Erythroblast (primary cell): ENCODE measurements at regions not wholly inside any gene's neighbourhood (a gene's known extent, or its start where the extent isn't known, plus 50 kb on each side); places are given as distances from the start of the nearest gene placed in this dataset.
"Not testable (repeated sequence)": the region's sequence is repeated elsewhere in the genome, so short reads cannot be mapped to it uniquely, and the experiment has no call there.

Experiments
- DNase-seq, 2 experiments: peaks; one replicate each; lab custom pipeline; 2025; lab: John Stamatoyannopoulos, UW
- GATA1 ChIP-seq: IDR thresholded peaks from 2 replicates; pipeline ENCODE4 v1.6.1; 2011; ENCODE audit warnings: low read depth, mild to moderate bottlenecking, control low read depth, low read length, moderate library complexity
- POLR2A ChIP-seq: IDR thresholded peaks from 2 replicates; pipeline ENCODE4 v1.6.1; 2011; ENCODE audit warnings: mild to moderate bottlenecking, low read length

DNA sequence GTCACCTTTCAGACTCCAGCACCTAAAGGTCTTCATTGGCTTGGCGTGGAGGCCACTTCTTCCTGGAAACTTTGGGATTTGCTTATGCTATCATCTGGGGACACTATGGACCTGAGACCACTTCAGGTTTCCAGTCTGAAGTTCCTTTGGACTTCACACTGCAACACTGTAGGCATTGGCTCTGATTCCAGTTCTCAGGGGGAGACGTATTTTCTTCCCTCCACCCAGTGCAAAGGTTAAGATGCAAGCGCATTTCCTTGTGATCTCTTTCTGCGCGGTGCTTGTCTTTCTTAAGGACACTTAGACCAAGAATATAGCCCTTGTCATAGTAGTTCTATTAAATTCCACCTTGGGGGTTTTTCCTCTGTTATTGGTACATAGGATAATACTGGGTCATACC, 299.8 kb downstream of the TSHZ3 start:
- TF ChIP-seq GATA1 = no peak
- no peak for TF ChIP-seq POLR2A
- DNase-seq = no peak

DNA sequence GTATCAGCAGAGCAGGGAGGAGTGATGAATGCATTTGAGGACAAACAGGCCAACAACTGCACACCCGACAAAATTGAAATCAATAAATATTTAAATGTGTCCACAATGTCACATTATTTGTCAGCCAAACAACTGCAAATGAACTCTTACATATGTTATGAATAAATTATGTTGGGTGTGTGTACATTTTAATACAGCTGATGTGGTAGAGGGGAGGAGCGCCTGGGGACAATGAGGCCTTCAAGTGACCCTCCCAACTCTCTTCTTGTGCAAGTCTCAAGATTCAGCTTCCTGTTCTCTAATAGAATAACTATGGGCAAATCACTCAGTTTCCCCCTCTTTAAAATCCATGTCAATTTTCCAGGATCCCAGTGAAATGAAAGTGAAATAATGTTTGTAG, 303.2 kb downstream of the TSHZ3 start:
- no peak for DNase-seq
- no peak for TF ChIP-seq POLR2A

DNA sequence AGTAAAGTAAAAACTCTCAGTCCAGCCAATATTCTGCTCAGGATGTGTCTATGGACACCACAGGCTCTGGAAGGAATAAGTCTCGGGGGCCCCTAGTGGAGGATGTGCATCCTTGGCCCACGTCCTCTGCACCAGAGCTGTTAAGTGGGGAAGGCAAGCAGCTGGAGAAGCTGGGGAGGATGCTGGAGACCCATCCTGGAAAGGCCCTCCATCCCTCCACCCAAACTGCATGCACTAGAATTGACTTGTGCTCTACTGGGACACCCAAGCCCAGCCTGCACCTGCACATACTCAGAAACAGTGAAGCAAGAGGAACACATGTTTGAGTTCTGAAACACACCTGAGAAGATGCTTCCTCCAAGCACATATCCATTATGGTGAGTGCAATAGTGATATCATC, 307.8 kb downstream of the TSHZ3 start:
- DNase-seq = no peak
- TF ChIP-seq POLR2A = no peak
- TF ChIP-seq GATA1 = no peak

DNA sequence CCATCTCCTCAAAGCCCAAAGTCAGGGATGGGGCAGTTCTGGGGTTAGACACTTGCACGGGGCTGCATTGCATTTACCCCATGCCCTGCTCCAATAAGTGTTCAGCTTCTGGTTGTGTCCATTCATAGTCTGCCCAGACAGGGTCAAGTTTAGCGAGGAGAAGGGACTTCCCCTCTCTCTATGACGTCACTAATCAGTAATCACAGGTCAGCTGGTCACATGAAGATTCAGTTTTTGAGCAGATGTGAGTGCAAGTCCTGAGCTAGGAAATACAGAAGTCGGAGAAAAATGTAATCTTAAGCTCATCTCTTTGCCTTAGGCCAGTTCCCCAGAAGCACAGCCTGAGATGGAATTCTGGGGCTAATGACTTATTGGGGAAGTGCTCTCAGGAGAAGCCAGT, 310.1 kb downstream of the TSHZ3 start:
- no peak for DNase-seq

DNA sequence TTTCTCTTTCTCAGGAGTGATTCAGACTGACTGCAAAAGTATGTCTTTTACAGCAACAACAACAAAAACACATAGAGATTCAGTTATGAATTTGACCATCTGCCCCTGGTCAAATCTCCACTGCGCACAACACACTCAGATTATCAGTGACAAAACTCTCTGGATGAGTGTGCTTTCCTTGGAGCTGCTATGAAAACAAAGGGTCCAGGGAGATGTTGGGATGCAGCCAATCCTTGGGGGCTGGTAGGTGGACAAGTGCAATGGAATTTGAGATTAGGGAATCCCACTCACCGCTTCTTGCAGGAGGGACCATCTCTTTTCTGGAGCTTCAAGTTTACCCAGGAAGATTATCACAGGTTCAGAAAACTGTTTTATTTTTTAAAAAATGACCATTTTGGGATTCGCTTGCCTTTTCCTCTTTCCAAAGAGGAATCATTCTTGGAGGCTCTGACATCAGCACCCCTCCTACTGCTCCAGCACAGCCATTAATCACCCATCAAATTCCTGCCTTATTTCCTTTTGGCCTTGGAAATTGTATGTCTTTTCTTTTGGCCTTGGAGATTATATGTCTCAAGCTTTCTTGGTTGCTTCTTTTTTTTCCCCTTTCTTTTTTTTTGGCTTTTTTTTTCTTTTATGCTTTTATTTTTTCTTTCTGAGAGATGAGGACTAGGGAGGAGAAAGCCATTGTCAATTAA, 311.8 kb downstream of the TSHZ3 start:
- no peak for DNase-seq
- TF ChIP-seq GATA1 = no peak
- TF ChIP-seq POLR2A = no peak

More for the DNA sequence above, 310.1 kb downstream of the TSHZ3 start:
- TF ChIP-seq GATA1 = no peak
- TF ChIP-seq POLR2A = no peak

DNA sequence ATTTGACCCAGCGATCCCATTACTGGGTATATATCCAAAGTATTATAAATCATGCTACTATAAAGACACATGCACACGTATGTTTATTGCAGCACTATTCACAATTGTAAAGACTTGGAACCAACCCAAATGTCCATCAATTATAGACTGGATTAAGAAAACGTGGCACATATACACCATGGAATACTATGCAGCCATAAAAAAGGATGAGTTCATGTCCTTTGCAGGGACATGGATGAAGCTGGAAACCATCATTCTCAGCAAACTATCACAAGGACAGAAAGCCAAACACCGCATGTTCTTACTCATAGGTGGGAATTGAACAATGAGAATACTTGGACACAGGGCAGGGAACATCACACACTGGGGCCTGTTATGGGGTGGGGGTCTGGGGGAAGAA, 317.8 kb downstream of the TSHZ3 start:
- not testable (repeated sequence) for DNase-seq

DNA sequence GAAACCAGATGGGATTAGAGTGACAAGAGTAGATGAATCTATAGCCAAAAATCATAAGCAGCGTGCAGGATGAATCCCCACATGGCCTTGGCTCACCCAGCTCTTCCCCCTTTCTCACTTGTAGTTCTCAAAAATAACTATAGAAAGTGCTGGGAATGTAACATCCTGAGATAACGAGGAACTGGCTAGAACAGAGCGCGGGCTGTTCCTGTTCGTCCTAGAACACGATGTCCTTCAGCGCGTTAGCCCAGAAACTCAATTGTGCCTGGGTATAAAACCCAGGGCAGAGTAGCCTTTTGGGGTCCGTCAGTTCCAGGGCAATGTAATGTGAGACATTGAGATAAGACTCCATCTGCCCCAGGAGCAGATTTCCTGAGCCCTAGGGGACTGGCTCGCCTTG, 326.2 kb downstream of the TSHZ3 start:
- TF ChIP-seq GATA1 (no peak), POLR2A (no peak)
- no peak for DNase-seq

DNA sequence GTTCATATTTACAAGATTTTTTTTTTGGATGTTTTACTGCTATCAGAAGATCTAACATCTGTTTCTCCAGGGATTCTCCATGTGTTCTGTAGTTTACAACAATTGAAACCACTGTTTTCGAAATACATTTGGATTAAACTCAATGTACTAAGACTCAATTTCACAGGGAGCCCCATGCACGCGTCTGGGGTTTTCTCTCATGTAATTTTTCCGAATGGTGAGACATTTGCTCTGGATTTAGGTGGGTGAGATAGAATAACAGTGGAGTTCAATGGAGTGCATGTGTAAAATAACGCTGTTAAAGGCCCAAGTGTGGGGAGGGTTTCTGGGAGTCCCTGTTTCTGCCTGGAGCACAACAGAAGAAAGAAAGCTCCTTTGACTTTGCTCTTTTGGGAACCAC, 330.3 kb downstream of the TSHZ3 start:
- TF ChIP-seq GATA1 (no peak), POLR2A (no peak)
- DNase-seq = no peak

DNA sequence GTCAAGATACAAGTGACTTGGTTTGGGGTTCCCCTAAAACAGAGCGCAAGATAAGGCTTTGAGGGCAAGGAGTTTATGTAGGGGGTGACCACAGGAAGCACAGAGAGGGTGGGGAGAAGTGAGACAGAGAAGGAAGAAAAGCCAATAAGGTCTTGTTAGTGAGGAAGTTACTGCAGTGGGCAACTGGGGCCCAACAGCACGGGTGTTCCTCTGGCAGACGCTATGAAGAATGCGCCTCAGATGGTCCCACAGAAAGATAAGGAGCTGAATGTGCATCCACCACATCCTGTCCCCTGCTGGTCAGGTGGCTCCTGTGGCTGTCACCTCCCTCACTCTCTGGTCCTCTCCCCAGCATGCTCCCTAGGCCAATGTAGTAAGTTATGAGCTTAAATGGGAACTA, 333.5 kb downstream of the TSHZ3 start:
- TF ChIP-seq POLR2A = no peak
- no peak for TF ChIP-seq GATA1
- no peak for DNase-seq

DNA sequence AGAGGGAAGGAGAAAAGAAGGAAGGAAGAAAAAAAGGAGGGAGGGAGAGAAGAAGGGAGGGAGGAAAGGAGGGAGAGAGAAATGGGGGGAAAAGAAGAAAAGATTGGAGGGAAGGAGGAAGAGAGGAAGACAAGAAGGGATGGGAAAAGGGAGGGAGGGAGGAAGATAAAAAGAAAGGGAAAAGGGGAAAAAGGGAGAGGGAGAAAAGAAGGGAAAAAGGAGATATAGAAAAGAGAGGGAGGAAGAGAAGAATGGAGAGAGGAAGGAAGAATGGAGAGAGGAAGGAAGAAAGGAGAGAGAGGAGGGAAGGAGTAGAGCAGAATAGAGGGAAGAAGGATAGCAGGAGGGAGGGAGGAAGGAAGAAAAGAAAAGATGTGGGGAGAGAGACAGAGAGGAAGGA, 334.6 kb downstream of the TSHZ3 start:
- no peak for DNase-seq
- no peak for TF ChIP-seq POLR2A
- TF ChIP-seq GATA1 = no peak

DNA sequence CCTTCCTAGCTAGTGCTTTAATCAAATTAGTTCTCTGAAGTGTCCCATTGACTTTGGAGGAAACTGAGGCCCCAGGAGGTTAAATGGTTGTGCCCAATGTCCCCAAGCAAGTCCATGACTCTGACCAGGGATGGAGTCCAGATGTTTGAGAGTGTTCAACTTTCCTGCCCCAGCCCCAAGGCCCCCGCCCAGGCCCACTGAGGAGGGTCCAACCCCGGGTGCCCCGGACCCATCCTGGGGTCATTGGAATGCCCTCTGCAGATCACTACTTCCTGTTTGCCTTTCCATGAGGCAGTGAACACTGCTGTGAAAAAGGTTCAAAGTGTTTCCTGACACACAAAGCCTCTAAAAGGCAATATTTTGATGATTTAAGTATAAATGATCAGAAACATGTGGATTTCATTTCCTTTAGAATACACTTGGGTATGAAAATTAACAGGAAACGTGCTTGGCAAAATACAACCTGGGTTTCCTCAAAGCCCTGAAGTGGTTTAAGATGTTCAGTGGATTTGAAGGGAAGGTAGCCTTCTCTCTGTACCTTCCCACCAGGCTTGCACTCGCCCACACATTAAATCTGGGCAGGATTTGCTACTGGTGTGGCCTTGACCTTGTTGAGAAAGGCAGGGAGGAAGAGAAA, 335.7 kb downstream of the TSHZ3 start:
- DNase-seq = no peak
- TF ChIP-seq POLR2A (no peak), GATA1 (no peak)

DNA sequence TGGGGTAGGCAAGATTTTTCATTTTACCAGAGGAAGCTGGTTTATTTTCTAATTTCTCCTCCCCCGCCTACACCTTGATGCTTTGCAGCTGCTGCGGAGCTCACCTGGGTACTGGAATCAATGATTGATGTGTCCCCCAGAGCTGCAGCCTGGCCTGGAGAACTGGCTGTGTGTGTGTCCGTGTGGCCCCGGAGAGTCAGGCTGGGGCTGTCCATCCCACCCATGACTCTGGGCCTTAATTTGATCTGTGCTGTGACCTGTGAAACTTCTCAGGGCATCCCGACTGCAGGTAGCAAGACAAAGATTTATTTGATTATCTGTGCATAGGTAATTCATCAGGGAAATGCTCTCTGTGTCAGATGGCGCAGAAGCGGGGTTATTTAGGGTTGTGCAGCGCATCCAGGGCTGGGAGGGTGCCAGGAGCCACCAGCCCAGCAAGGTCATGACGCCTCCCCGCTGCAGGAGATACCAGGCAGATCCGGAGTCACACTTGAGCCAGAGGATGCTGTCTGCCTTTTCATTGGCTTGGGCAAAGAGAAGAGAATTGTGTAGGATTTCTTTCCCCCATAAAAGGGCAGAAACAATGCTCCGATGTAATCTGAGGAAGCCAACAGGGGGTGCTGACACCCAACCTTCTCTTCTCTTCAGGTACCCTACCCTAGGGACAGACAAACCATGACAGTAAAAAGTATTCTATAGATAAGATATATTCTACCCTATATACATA, 346.6 kb downstream of the TSHZ3 start:
- TF ChIP-seq GATA1 (no peak), POLR2A (no peak)
- DNase-seq = no peak

DNA sequence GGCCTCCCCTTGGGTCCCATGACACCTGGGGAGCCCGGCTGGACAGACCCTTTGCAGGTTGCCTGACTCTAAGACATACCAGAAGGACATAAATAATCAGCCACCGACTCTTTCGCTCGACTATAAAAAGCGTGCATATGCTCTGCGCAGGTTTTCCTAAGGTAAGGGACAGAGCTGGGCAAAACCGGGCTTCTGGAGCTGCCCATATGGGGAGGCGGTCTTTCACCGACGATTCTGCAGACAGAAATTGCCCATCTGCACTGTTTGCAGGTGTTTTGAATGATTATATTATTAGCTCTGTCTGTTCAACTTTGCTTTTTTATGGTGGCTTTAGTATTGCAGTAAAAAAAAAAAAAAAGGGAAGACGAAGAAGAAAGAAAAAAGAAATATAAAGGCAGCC, 347.2 kb downstream of the TSHZ3 start:
- TF ChIP-seq GATA1 (no peak), POLR2A (no peak)
- DNase-seq = no peak

DNA sequence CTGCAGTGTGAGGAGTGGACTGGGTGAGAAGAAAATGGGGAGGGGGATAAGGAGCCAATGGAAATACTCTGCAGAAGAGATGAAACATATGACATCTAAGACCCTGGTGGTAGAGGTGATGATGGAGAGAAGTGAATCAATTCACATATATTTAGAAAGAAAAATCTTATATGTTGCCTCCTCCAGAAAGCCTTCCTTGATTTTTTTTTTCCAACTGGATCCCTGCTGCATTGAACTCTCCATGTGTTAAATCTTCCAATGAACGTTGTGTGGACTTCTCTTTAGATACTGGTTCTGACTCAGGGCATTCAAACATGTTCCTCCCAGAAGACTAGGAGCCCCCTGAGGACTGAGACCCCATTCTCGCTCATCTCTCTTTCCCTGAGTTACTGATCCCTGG, 348.3 kb downstream of the TSHZ3 start:
- DNase-seq = no peak
- no peak for TF ChIP-seq POLR2A
- TF ChIP-seq GATA1 = no peak
